Activated naive CD4-positive, alpha-beta T cell treated with anti-CD3 and anti-CD28 coated beads for 36 hours (primary cell): ENCODE measurements at regions not wholly inside any gene's neighbourhood (a gene's known extent, or its start where the extent isn't known, plus 50 kb on each side); places are given as distances from the start of the nearest gene placed in this dataset.

Experiments used
- CTCF ChIA-PET: fragments of 350-600 bp; sonication (Branson Sonifier 250); formaldehyde crosslinking; loops from one replicate; lab custom pipeline; 2021; ENCODE audit warnings: antibody characterized with exemption; lab: Charles Lee
- DNase-seq: peaks from one replicate; pipeline ENCODE4 v3.0.0-alpha.2; 2020
- H3K27ac Mint-ChIP-seq: one replicate; pipeline ENCODE4 v1.8.0; 2021; ENCODE audit warnings: mild to moderate bottlenecking, mixed read lengths
- H3K27me3 Mint-ChIP-seq: one replicate; pipeline ENCODE4 v1.8.0; 2021; ENCODE audit warnings: low read depth, mixed read lengths
- H3K36me3 Mint-ChIP-seq: one replicate; pipeline ENCODE4 v1.8.0; 2021; ENCODE audit warnings: low read depth, mixed read lengths
- H3K4me1 Mint-ChIP-seq: one replicate; pipeline ENCODE4 v1.8.0; 2021; ENCODE audit warnings: low read depth, mixed read lengths
- H3K4me3 Mint-ChIP-seq: one replicate; pipeline ENCODE4 v1.8.0; 2021; ENCODE audit warnings: mild to moderate bottlenecking, moderate library complexity, mixed read lengths
- H3K9me3 Mint-ChIP-seq: one replicate; pipeline ENCODE4 v1.8.0; 2021; ENCODE audit warnings: mixed read lengths
- intact Hi-C: fragments of 100-400 bp; cut with micrococcal nuclease; formaldehyde crosslinking; loops from one replicate; pipeline ENCODE4 v1.15.1; 2023

- Mint-ChIP-seq H3K4me1 (no peaks in the 10 kb centered on the region), H3K27me3 (peaks cover 2% of the 10 kb centered on the region), H3K27ac (no peak overlapping the region), H3K9me3 (no peaks in the 10 kb centered on the region), H3K36me3 (no peaks in the 10 kb centered on the region), H3K4me3 (no peak overlapping the region)
- CTCF ChIA-PET = no interaction called here
- DNase-seq = no peak
- intact Hi-C loops = no loop called here
Observed at GRCh38 chr13:106277484-106278154, 257.8 kb downstream of the EFNB2 start.

- CTCF ChIA-PET = no interaction called here
- Mint-ChIP-seq H3K4me1 (no peaks in the 10 kb centered on the region), H3K9me3 (no peaks in the 10 kb centered on the region), H3K36me3 (no peaks in the 10 kb centered on the region), H3K4me3 (no peak overlapping the region), H3K27ac (no peak overlapping the region), H3K27me3 (peaks cover 2% of the 10 kb centered on the region)
- DNase-seq = no peak
- intact Hi-C loops = no loop called here
Observed at GRCh38 chr13:106276876-106277275, 258.6 kb downstream of the EFNB2 start.

- H3K9me3 Mint-ChIP-seq = no peaks in the 10 kb centered on the region
- CTCF ChIA-PET = no interaction called here
- intact Hi-C loops = no loop called here
- H3K4me1 Mint-ChIP-seq = no peaks in the 10 kb centered on the region
- H3K27ac Mint-ChIP-seq = no peak overlapping the region
- H3K27me3 Mint-ChIP-seq = peaks cover 2% of the 10 kb centered on the region
- DNase-seq = no peak
- H3K36me3 Mint-ChIP-seq = no peaks in the 10 kb centered on the region
- H3K4me3 Mint-ChIP-seq = no peak overlapping the region
Observed at GRCh38 chr13:106275446-106276032, 259.9 kb downstream of the EFNB2 start.

- no peak overlapping the region for H3K27ac Mint-ChIP-seq
- intact Hi-C loops = no loop called here
- no peaks in the 10 kb centered on the region for H3K4me1 Mint-ChIP-seq
- CTCF ChIA-PET = no interaction called here
- H3K27me3 Mint-ChIP-seq = peaks cover 2% of the 10 kb centered on the region
- DNase-seq = no peak
- no peaks in the 10 kb centered on the region for H3K9me3 Mint-ChIP-seq
- no peaks in the 10 kb centered on the region for H3K36me3 Mint-ChIP-seq
- no peak overlapping the region for H3K4me3 Mint-ChIP-seq
Observed at GRCh38 chr13:106274551-106275203, 260.8 kb downstream of the EFNB2 start.

GRCh38 chr13:106263801-106264200 is 271.7 kb downstream of the EFNB2 start:
- DNase-seq = no peak
- Mint-ChIP-seq H3K4me3 (no peak overlapping the region), H3K27ac (no peak overlapping the region), H3K4me1 (no peaks in the 10 kb centered on the region), H3K36me3 (peaks cover 1% of the 10 kb centered on the region), H3K9me3 (peaks cover 1% of the 10 kb centered on the region), H3K27me3 (no peaks in the 10 kb centered on the region)
- CTCF ChIA-PET = no interaction called here
- intact Hi-C loops = no loop called here

GRCh38 chr13:106262886-106263285 is 272.6 kb downstream of the EFNB2 start:
- no peak for DNase-seq
- H3K27ac Mint-ChIP-seq = no peak overlapping the region
- no peaks in the 10 kb centered on the region for H3K27me3 Mint-ChIP-seq
- CTCF ChIA-PET = no interaction called here
- no peak overlapping the region for H3K4me3 Mint-ChIP-seq
- intact Hi-C loops = no loop called here
- H3K4me1 Mint-ChIP-seq = no peaks in the 10 kb centered on the region
- peaks cover 1% of the 10 kb centered on the region for H3K9me3 Mint-ChIP-seq
- H3K36me3 Mint-ChIP-seq = peaks cover 1% of the 10 kb centered on the region

- intact Hi-C loops = no loop called here
- peaks cover 1% of the 10 kb centered on the region for H3K9me3 Mint-ChIP-seq
- no peaks in the 10 kb centered on the region for H3K4me1 Mint-ChIP-seq
- no peak for DNase-seq
- no peaks in the 10 kb centered on the region for H3K27me3 Mint-ChIP-seq
- CTCF ChIA-PET = no interaction called here
- no peak overlapping the region for H3K27ac Mint-ChIP-seq
- H3K36me3 Mint-ChIP-seq = peaks cover 1% of the 10 kb centered on the region
- H3K4me3 Mint-ChIP-seq = no peak overlapping the region
Observed at GRCh38 chr13:106261450-106261849, 274.0 kb downstream of the EFNB2 start.

- CTCF ChIA-PET = no interaction called here
- H3K4me3 Mint-ChIP-seq = no peak overlapping the region
Observed at GRCh38 chr13:106260352-106260751, 275.1 kb downstream of the EFNB2 start.

GRCh38 chr13:106259928-106260327 is 275.5 kb downstream of the EFNB2 start:
- CTCF ChIA-PET = no interaction called here
- Mint-ChIP-seq H3K27me3 (no peaks in the 10 kb centered on the region), H3K9me3 (peaks cover 1% of the 10 kb centered on the region), H3K27ac (no peak overlapping the region), H3K36me3 (peaks cover 1% of the 10 kb centered on the region), H3K4me3 (no peak overlapping the region), H3K4me1 (no peaks in the 10 kb centered on the region)
- no peak for DNase-seq
- intact Hi-C loops = no loop called here

More at GRCh38 chr13:106260352-106260751, 275.1 kb downstream of the EFNB2 start:
- no peak for DNase-seq
- H3K9me3 Mint-ChIP-seq = peaks cover 1% of the 10 kb centered on the region
- no peaks in the 10 kb centered on the region for H3K27me3 Mint-ChIP-seq
- no peaks in the 10 kb centered on the region for H3K4me1 Mint-ChIP-seq
- intact Hi-C loops = no loop called here
- H3K27ac Mint-ChIP-seq = no peak overlapping the region
- H3K36me3 Mint-ChIP-seq = peaks cover 1% of the 10 kb centered on the region

- Mint-ChIP-seq H3K27ac (no peak overlapping the region), H3K4me1 (no peaks in the 10 kb centered on the region), H3K27me3 (no peaks in the 10 kb centered on the region), H3K4me3 (no peak overlapping the region), H3K36me3 (no peaks in the 10 kb centered on the region), H3K9me3 (no peaks in the 10 kb centered on the region)
- intact Hi-C loops = no loop called here
- CTCF ChIA-PET = no interaction called here
- DNase-seq = no peak
Observed at GRCh38 chr13:106246666-106247188, 288.7 kb downstream of the EFNB2 start.

GRCh38 chr13:106246242-106246641 is 289.2 kb downstream of the EFNB2 start:
- Mint-ChIP-seq H3K27me3 (no peaks in the 10 kb centered on the region), H3K27ac (no peak overlapping the region), H3K4me1 (no peaks in the 10 kb centered on the region), H3K9me3 (no peaks in the 10 kb centered on the region), H3K36me3 (no peaks in the 10 kb centered on the region), H3K4me3 (no peak overlapping the region)
- CTCF ChIA-PET = no interaction called here
- no peak for DNase-seq
- intact Hi-C loops = no loop called here

- Mint-ChIP-seq H3K36me3 (no peaks in the 10 kb centered on the region), H3K27me3 (no peaks in the 10 kb centered on the region), H3K27ac (no peak overlapping the region), H3K4me3 (no peak overlapping the region), H3K9me3 (no peaks in the 10 kb centered on the region), H3K4me1 (no peaks in the 10 kb centered on the region)
- CTCF ChIA-PET = no interaction called here
- DNase-seq = no peak
- intact Hi-C loops = no loop called here
Observed at GRCh38 chr13:106243011-106243565, 292.4 kb downstream of the EFNB2 start.
